ENCODE measurements at regions not wholly inside any gene's neighbourhood (a gene's known extent, or its start where the extent isn't known, plus 50 kb on each side); places are given as distances from the start of the nearest gene placed in this dataset.

DNA sequence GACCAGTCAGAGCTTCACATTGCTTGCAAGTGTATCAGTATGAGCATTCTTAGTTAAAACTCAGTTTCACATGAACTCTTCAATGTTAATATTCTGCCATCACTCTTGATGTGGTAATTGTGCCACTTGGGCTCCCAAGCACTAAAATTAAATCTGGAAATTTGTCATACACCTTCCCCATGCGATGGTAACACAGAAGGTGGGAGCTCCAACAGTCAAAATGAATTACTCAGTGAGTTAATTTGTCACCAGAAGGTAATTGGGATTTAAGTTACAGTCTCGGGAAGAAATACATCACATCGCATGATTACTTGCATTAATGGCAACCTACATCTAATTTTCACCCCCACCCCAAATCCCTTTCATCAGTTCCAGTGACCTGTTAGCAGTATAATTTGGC, 376.5 kb upstream of the DAB1 start:
- no peak for DNase-seq (ENCODE audit: low read depth)

GRCh38 chr1:57799490-57800115, 375.7 kb upstream of the DAB1 start:
- DNase-seq (ENCODE audit: low read depth) = no peak

DNA sequence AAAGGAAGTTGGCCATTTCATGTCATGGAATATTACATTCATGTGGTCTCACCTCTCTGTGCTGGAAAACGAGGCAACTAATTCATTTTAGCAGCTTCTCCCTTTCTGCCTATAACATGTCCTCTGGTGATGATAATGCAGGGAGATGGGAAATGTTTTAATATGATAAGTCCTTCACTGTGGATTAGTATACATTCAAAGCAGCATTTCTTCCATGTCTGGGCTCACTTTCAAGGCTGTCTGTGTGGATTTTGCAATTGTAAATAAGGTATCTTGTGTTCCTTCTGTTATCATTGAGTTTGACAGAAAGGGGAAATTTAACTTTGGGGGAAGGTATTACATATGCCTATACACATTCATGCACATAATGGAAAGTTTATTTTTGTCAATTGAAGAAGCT, 374.7 kb upstream of the DAB1 start:
- DNase-seq (ENCODE audit: low read depth) = no peak

DNA sequence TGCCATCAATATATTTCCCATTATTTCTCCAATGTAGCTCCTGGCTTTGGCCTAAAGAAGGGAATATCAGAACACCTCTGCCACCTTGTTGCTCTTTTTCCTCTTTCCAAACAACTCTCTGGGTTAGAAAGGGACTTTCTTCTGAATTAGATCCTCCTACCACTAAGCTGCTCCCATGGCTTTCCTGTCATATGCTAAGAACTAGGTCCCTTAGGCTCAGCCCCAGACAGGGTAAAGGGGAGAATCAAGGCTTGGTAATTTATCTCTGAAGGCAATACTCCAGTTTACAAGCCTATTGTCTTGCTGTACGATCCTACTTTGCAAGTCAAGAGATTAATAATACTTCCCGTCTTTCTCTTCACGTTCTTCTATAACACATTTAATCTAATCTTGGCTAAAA, 373.2 kb upstream of the DAB1 start:
- no peak for DNase-seq (ENCODE audit: low read depth)

DNA sequence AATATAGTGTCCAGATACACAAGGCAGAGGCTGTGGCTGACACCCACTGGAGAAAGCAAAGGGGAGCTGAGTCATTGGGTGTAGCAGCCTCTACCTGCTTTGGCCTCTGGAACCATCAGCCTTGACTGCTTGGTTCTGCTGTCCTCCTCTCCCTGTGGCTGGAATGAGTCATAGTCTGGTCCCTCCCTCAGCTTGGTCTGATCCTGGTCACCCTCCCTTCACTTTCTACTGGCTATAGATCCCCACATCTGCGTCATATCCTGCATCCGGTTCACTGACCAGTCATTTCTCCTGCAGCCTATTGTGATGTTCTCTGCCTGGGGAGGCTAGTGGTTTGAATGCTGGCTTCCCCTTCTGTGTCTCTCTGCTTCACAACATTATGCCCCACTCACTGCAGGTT, 372.8 kb upstream of the DAB1 start:
- no peak for DNase-seq (ENCODE audit: low read depth)

- DNase-seq (ENCODE audit: low read depth) = no peak
These were observed 372.0 kb upstream of the DAB1 start for GRCh38 chr1:57795886-57796285.

- no peak for DNase-seq (ENCODE audit: low read depth)
These were observed 370.2 kb upstream of the DAB1 start for GRCh38 chr1:57794078-57794477.

GRCh38 chr1:57791497-57791896, 367.6 kb upstream of the DAB1 start:
- no peak for DNase-seq (ENCODE audit: low read depth)

DNA sequence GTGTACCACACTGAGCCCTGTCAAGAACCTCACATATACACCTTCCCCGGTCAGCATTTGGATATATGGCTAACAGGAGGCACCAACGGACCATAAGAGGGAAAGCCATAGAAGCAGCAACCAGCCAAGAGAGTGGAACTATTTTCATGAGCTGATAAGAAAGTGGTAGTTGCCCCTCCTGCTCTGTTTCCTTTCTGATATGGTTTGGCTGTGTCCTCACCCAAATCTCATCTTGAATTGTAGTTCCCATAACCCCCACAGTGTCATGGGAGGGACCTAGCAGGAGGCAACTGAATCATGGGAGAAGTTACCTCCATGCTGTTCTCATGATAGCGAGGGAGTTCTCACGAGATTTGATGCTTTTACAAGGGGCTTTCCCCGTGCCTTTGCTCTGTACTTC, 366.1 kb upstream of the DAB1 start:
- peak; percentile 84 for DNase-seq (ENCODE audit: low read depth)

GRCh38 chr1:57788313-57788712, 364.5 kb upstream of the DAB1 start:
- DNase-seq (ENCODE audit: low read depth) = peak; percentile 76

GRCh38 chr1:57784356-57784755, 360.5 kb upstream of the DAB1 start:
- no peak for DNase-seq (ENCODE audit: low read depth)

DNA sequence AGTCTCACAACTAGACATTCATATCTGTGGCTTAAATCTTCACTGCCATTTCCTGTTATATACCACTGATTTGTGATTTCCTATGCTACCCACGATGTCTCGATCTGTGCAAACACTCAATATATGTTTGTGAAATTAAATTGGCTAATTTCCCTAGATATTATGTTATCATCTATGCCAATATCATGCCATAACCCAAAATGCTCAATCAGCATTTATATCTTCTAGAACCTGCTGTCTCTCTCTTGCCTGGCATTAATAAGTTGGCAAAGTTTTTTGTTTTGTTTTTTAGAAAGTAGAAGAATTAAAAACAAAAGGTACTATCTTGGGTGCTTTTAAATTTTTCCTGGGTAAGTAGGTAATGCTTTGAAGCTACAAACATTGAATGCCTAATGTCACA, 358.5 kb upstream of the DAB1 start:
- no peak for DNase-seq (ENCODE audit: low read depth)

- no peak for DNase-seq (ENCODE audit: low read depth)
These were observed 348.8 kb upstream of the DAB1 start for GRCh38 chr1:57772580-57773195.

GRCh38 chr1:57770772-57771171, 346.9 kb upstream of the DAB1 start:
- DNase-seq (ENCODE audit: low read depth) = no peak

- no peak for DNase-seq (ENCODE audit: low read depth)
These were observed 346.4 kb upstream of the DAB1 start for GRCh38 chr1:57770236-57770635.

- peak; percentile 5 for DNase-seq (ENCODE audit: low read depth)
These were observed 337.8 kb upstream of the DAB1 start for GRCh38 chr1:57761628-57762027.

GRCh38 chr1:57752843-57753242, 329.0 kb upstream of the DAB1 start:
- DNase-seq (ENCODE audit: low read depth) = no peak

DNA sequence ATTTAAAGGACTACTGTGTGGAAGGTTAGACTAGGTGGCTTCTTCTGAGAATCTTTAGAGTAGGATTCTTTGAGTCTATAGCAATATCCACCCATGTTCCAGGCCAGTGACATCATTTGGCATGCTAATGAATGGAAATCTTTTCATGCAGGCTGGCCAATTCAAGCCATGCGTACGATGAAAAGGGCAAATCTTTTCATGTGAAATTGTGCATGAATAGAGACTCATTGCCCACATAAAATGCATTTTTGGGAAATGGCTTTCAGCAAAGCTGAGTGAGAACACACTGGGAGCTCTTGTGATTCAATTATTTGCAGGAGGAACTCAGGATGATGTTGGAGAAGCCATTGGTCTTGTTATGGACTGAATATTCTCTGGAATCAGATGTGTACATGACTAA, 324.9 kb upstream of the DAB1 start:
- no peak for DNase-seq (ENCODE audit: low read depth)

GRCh38 chr1:57747818-57748217, 324.0 kb upstream of the DAB1 start:
- no peak for DNase-seq (ENCODE audit: low read depth)

- DNase-seq (ENCODE audit: low read depth) = no peak
These were observed 317.7 kb upstream of the DAB1 start for GRCh38 chr1:57741521-57741920.

GRCh38 chr1:57736940-57737339, 313.1 kb upstream of the DAB1 start:
- no peak for DNase-seq (ENCODE audit: low read depth)

GRCh38 chr1:57729181-57729580, 305.3 kb upstream of the DAB1 start:
- DNase-seq (ENCODE audit: low read depth) = no peak

- DNase-seq (ENCODE audit: low read depth) = no peak
These were observed 303.3 kb upstream of the DAB1 start for GRCh38 chr1:57727121-57727520.

DNA sequence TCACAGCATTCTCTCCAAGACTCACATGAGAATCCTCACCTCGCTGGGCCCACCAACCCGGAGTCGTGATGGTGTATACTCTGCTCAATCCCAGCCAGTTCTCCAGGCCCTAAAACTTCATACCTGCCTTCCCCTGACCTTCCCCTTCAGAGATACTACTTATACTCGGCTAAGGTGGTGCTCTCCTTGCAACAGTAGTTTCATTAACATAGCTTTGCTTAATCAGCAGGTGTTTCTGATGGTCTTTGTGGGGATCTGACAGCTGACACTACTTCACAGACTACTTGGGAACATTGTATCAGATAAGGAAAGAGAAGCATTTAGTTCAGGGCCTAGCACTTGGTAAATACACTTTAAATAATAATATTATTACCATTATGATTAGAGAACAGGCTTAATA, 301.5 kb upstream of the DAB1 start:
- DNase-seq (ENCODE audit: low read depth) = no peak

All from CMK (cell line).